ENCODE measurements at regions not wholly inside any gene's neighbourhood (a gene's known extent, or its start where the extent isn't known, plus 50 kb on each side); places are given as distances from the start of the nearest gene placed in this dataset.

DNA sequence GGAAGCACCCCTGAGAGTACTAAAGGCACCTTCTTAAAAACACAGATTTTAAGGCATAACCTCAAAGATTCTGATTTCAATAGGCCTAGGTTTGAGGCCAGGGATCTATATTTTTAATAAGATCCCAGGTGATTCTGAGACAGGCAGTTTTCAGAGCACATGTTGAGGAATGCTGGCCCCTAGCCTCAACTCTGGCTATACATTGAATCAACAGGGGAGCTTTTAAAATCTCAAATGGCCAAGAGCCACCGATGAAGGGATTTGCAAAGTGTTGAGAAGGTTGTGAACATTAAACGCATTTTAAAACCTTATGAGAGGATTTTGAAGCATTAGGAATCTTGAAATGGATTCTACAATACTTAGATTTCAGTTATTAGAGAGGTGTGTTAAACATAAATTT lies 268.8 kb upstream of the ARHGEF26 start:
- Histone ChIP-seq H3K27ac (no peak overlapping the region), H3K27me3 (replicated peaks; ENCODE audit: insufficient read depth) (no peaks in the 10 kb centered on the region), H3K36me3 (no peaks in the 10 kb centered on the region), H3K4me1 (replicated peaks) (no peaks in the 10 kb centered on the region), H3K4me3 (no peak overlapping the region), H3K9me3 (no peaks in the 10 kb centered on the region)
- TF ChIP-seq POLR2A (IDR thresholded peaks at IDR 0.05) (no peak), POLR2AphosphoS5 (IDR thresholded peaks at IDR 0.05) (no peak)
- TF ChIP-seq, protein P1, sequence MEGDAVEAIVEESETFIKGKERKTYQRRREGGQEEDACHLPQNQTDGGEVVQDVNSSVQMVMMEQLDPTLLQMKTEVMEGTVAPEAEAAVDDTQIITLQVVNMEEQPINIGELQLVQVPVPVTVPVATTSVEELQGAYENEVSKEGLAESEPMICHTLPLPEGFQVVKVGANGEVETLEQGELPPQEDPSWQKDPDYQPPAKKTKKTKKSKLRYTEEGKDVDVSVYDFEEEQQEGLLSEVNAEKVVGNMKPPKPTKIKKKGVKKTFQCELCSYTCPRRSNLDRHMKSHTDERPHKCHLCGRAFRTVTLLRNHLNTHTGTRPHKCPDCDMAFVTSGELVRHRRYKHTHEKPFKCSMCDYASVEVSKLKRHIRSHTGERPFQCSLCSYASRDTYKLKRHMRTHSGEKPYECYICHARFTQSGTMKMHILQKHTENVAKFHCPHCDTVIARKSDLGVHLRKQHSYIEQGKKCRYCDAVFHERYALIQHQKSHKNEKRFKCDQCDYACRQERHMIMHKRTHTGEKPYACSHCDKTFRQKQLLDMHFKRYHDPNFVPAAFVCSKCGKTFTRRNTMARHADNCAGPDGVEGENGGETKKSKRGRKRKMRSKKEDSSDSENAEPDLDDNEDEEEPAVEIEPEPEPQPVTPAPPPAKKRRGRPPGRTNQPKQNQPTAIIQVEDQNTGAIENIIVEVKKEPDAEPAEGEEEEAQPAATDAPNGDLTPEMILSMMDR (IDR thresholded peaks at IDR 0.05), result no peak
- 66% methylated on average over 2 of the region's 2 CpGs for WGBS
- DNase-seq (ENCODE audit: low spot score), result no peak
- intact Hi-C loops (cut with DNase I), result no loop called here

DNA sequence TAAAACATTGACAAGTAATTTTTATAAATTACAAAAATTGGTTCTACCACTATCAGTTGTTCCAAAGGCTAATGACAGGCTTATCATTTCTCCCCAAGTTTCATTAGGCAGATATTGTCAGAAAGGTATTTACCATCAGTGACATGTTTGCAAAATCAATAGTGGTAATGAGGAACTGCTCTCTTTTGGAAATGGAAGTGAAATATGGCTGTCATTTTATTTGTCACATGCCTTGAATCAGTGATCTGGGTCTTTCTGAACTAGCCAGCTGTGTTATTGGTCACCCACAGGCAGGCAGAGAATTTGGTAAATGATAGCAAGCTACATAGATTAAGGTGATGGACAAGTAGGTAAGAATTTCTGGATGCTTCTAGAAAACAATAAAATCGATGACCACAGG lies 268.0 kb upstream of the ARHGEF26 start:
- no peak overlapping the region for H3K27ac ChIP-seq
- intact Hi-C loops (cut with DNase I), result no loop called here
- no peaks in the 10 kb centered on the region for H3K36me3 ChIP-seq
- 91% methylated on average over 1 of the region's 1 CpG for WGBS
- no peaks in the 10 kb centered on the region for H3K27me3 ChIP-seq (replicated peaks; ENCODE audit: insufficient read depth)
- no peaks in the 10 kb centered on the region for H3K9me3 ChIP-seq
- no peak for DNase-seq (ENCODE audit: low spot score)
- TF ChIP-seq, protein P1 (IDR thresholded peaks at IDR 0.05), result no peak
- TF ChIP-seq POLR2AphosphoS5 (IDR thresholded peaks at IDR 0.05) (no peak), POLR2A (IDR thresholded peaks at IDR 0.05) (no peak)
- H3K4me1 ChIP-seq (replicated peaks), result no peaks in the 10 kb centered on the region
- H3K4me3 ChIP-seq, result no peak overlapping the region

DNA sequence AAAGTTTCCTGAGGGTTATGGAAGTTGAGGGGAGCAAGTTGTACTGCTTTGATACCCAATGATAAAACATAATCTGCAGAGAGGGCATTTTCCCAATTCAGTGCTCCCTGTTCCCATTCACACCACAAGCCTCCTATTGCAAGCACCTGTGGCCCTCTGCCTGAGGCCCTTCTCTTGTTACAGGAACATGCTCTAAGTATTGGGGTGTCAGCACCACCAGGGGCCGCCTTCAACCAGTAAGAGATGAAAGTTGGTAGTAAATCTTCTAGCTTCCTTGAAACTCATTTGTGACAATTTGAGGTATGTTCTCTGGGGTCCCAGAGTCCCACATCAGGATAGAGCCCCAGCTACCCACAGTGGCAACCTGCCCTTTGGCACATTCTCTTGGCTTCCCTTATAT lies 265.4 kb upstream of the ARHGEF26 start:
- 91% methylated on average over 1 of the region's 1 CpG for WGBS

DNA sequence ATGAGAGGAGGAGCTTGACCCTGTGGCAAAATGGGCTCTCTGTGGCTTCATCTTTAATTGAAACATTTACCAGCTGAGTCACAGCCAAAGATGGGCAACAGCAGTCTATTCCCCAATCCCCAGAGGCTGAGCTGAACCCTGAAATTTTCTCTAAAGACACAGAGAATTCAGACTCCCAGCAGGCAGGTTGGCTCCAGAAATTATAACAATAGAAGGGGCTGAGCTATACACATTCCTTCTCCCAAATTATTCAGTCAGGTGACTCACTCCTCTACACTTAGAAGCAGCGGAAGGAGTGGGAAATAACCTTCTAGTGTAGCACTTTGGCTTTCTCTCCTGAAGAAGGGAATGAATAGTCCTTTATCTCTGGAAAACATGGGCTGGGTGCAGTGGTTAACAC lies 264.3 kb upstream of the ARHGEF26 start:
- TF ChIP-seq, protein P1 (IDR thresholded peaks at IDR 0.05), result no peak
- no peak for TF ChIP-seq POLR2A (IDR thresholded peaks at IDR 0.05)
- no peaks in the 10 kb centered on the region for H3K27me3 ChIP-seq (replicated peaks; ENCODE audit: insufficient read depth)
- no peak overlapping the region for H3K27ac ChIP-seq
- no peaks in the 10 kb centered on the region for H3K4me1 ChIP-seq (replicated peaks)
- intact Hi-C loops (cut with DNase I), result no loop called here
- H3K9me3 ChIP-seq, result no peaks in the 10 kb centered on the region
- no peaks in the 10 kb centered on the region for H3K36me3 ChIP-seq
- no peak overlapping the region for H3K4me3 ChIP-seq
- WGBS, result 96% methylated on average over 1 of the region's 1 CpG
- no peak for DNase-seq (ENCODE audit: low spot score)

More for the DNA sequence above, 265.4 kb upstream of the ARHGEF26 start:
- no peak for TF ChIP-seq POLR2A (IDR thresholded peaks at IDR 0.05)
- no peak for TF ChIP-seq POLR2AphosphoS5 (IDR thresholded peaks at IDR 0.05)
- TF ChIP-seq, protein P1 (IDR thresholded peaks at IDR 0.05), result no peak
- no peak overlapping the region for H3K4me3 ChIP-seq
- H3K4me1 ChIP-seq (replicated peaks), result no peaks in the 10 kb centered on the region
- H3K9me3 ChIP-seq, result no peaks in the 10 kb centered on the region
- intact Hi-C loops (cut with DNase I), result no loop called here
- DNase-seq (ENCODE audit: low spot score), result no peak
- no peaks in the 10 kb centered on the region for H3K27me3 ChIP-seq (replicated peaks; ENCODE audit: insufficient read depth)
- no peak overlapping the region for H3K27ac ChIP-seq
- H3K36me3 ChIP-seq, result no peaks in the 10 kb centered on the region

DNA sequence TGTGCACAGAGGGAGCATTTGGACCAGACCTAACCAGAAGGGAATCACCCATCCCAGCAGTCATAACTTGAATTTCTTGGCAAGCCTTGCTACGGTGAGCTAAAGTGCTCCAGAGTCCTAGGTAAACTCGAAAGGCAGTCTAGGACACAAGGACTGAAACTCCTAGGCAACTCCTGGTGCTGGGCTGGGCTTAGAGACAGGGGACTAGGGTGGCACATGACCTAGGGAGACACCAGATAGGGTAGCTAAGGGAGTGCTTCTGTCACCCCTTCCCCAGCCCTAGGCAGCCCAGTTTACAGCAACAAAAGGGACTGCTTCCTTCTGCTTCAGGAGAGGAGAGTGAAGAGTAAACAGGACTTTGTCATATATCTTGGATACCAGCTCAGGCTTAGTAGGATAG lies 256.4 kb upstream of the ARHGEF26 start:
- H3K9me3 ChIP-seq, result no peaks in the 10 kb centered on the region
- H3K4me3 ChIP-seq, result no peak overlapping the region
- no peaks in the 10 kb centered on the region for H3K27me3 ChIP-seq (replicated peaks; ENCODE audit: insufficient read depth)
- no peaks in the 10 kb centered on the region for H3K36me3 ChIP-seq
- 97% methylated on average over 2 of the region's 2 CpGs for WGBS
- H3K4me1 ChIP-seq (replicated peaks), result no peaks in the 10 kb centered on the region
- H3K27ac ChIP-seq, result no peak overlapping the region
- TF ChIP-seq, protein P1 (IDR thresholded peaks at IDR 0.05), result no peak
- TF ChIP-seq POLR2A (IDR thresholded peaks at IDR 0.05), result no peak
- no peak for TF ChIP-seq POLR2AphosphoS5 (IDR thresholded peaks at IDR 0.05)
- no peak for DNase-seq (ENCODE audit: low spot score)
- intact Hi-C loops (cut with DNase I), result no loop called here
